ENCODE measurements at regions not wholly inside any gene's neighbourhood (a gene's known extent, or its start where the extent isn't known, plus 50 kb on each side); places are given as distances from the start of the nearest gene placed in this dataset.

- Histone ChIP-seq H4K20me1 (ENCODE audit: insufficient read depth) (no peaks in the 10 kb centered on the region), H3K4me2 (ENCODE audit: unreplicated experiment) (no peak overlapping the region), H3K27ac (no peak overlapping the region), H3F3A (ENCODE audit: insufficient read depth) (no peaks in the 10 kb centered on the region), H3K9ac (no peak overlapping the region), H3K4me1 (ENCODE audit: insufficient read depth) (no peaks in the 10 kb centered on the region), H3K27me3 (replicated peaks; ENCODE audit: insufficient read depth) (no peaks in the 10 kb centered on the region), H3K9me2 (ENCODE audit: insufficient read depth) (no peaks in the 10 kb centered on the region), H2AFZ (no peak overlapping the region), H3K79me2 (ENCODE audit: insufficient read depth) (no peaks in the 10 kb centered on the region), H3K36me3 (ENCODE audit: low read depth) (no peaks in the 10 kb centered on the region), H3K9me3 (ENCODE audit: low read depth) (no peaks in the 10 kb centered on the region), H3K4me3 (no peak overlapping the region)
- no peak for DNase-seq
- WGBS, 2 experiments (ENCODE audit: low coverage in 1 of 2, low lambda C conversion rate in 2 of 2, missing lambda C conversion rate in 2 of 2) = 59 to 64% methylated on average over 9 of the region's 9 CpGs
- TF ChIP-seq EZH2phosphoT487 (IDR thresholded peaks at IDR 0.05; ENCODE audit: insufficient read depth, low read depth) (no peak), EZH2 (IDR thresholded peaks at IDR 0.05; ENCODE audit: insufficient read depth, poor library complexity, severe bottlenecking) (no peak)
- in situ Hi-C loops (cut with MboI) = no loop called here
Observed at GRCh38 chr12:107826276-107826675, 51.8 kb downstream of the ASCL4 start.

DNA sequence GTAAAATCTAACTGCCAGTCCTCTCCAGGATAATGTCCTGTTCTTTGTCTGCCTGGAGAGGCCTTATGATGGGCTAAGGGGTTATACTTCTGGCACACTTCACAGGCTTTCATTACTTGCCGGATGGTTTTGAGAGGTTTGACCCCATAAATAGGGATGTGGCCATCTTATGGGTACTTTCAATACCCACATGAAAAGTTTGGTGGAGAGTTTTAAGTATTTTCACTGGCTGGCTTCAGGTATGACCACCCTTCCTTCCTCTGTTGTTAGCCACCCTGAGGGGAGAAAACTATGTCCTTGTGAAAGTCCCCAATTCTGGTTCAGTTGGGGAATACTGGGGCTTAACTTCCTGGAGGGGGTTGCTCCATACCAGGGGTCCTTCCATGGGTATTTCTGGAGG, 54.8 kb downstream of the ASCL4 start:
- Histone ChIP-seq H3K36me3 (ENCODE audit: low read depth) (no peaks in the 10 kb centered on the region), H3K4me3 (no peak overlapping the region), H3K4me2 (ENCODE audit: unreplicated experiment) (no peak overlapping the region), H3K79me2 (ENCODE audit: insufficient read depth) (no peaks in the 10 kb centered on the region), H3K27ac (no peak overlapping the region), H3F3A (ENCODE audit: insufficient read depth) (no peaks in the 10 kb centered on the region), H3K4me1 (ENCODE audit: insufficient read depth) (no peaks in the 10 kb centered on the region), H3K9me2 (ENCODE audit: insufficient read depth) (no peaks in the 10 kb centered on the region), H2AFZ (no peak overlapping the region), H4K20me1 (ENCODE audit: insufficient read depth) (no peaks in the 10 kb centered on the region), H3K9me3 (ENCODE audit: low read depth) (no peaks in the 10 kb centered on the region), H3K9ac (no peak overlapping the region), H3K27me3 (replicated peaks; ENCODE audit: insufficient read depth) (no peaks in the 10 kb centered on the region; the same call in 1 of the 2 replicates)
- TF ChIP-seq EZH2 (IDR thresholded peaks at IDR 0.05; ENCODE audit: insufficient read depth, poor library complexity, severe bottlenecking) (no peak), EZH2phosphoT487 (IDR thresholded peaks at IDR 0.05; ENCODE audit: insufficient read depth, low read depth) (no peak)
- 77 to 82% methylated on average over 1 of the region's 1 CpG for WGBS, 2 experiments (ENCODE audit: low coverage in 1 of 2, low lambda C conversion rate in 2 of 2, missing lambda C conversion rate in 2 of 2)
- in situ Hi-C loops (cut with MboI) = no loop called here
- no peak for DNase-seq

GRCh38 chr12:107832441-107832840, 57.9 kb downstream of the ASCL4 start:
- no peak overlapping the region for H3K4me2 ChIP-seq (ENCODE audit: unreplicated experiment)
- in situ Hi-C loops (cut with MboI) = no loop called here
- TF ChIP-seq EZH2 (IDR thresholded peaks at IDR 0.05; ENCODE audit: insufficient read depth, poor library complexity, severe bottlenecking) = no peak
- no peak for TF ChIP-seq EZH2phosphoT487 (IDR thresholded peaks at IDR 0.05; ENCODE audit: insufficient read depth, low read depth)
- DNase-seq = no peak
- whole genome bisulfite sequencing, 2 experiments (ENCODE audit: low coverage in 1 of 2, low lambda C conversion rate in 2 of 2, missing lambda C conversion rate in 2 of 2) = 7% methylated on average over 4 of the region's 4 CpGs
- H3K4me3 ChIP-seq = no peak overlapping the region
- H3K9me3 ChIP-seq (ENCODE audit: low read depth) = no peaks in the 10 kb centered on the region
- H3K9ac ChIP-seq = no peak overlapping the region
- H3K27me3 ChIP-seq (replicated peaks; ENCODE audit: insufficient read depth) = peaks cover 4% of the 10 kb centered on the region
- H4K20me1 ChIP-seq (ENCODE audit: insufficient read depth) = no peaks in the 10 kb centered on the region
- no peaks in the 10 kb centered on the region for H3K79me2 ChIP-seq (ENCODE audit: insufficient read depth)
- H3K9me2 ChIP-seq (ENCODE audit: insufficient read depth) = no peaks in the 10 kb centered on the region
- no peak overlapping the region for H3K27ac ChIP-seq
- no peaks in the 10 kb centered on the region for H3F3A ChIP-seq (ENCODE audit: insufficient read depth)
- no peak overlapping the region for H2AFZ ChIP-seq
- no peaks in the 10 kb centered on the region for H3K4me1 ChIP-seq (ENCODE audit: insufficient read depth)
- no peaks in the 10 kb centered on the region for H3K36me3 ChIP-seq (ENCODE audit: low read depth)

DNA sequence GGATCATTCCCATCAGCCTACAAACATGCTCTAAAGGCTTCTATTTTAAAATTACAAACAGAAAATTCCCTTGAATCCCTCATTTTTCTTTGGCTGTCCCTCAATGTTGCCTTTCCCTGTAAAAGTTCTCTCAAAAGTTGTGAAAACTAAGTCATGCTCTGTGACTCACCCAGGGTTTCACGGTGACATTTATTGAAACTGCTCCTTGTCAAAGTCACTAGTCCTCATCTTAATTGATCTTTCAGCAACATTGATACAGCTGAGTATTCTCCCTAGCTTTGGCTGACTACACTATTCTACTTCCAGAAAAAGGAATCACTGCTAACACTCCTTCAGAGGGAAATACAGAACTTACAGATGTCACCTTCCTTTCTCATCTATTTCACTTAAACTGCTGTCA, 65.7 kb downstream of the ASCL4 start:
- Histone ChIP-seq H3K9ac (no peak overlapping the region), H3K27ac (no peak overlapping the region), H3K4me1 (ENCODE audit: insufficient read depth) (no peaks in the 10 kb centered on the region), H3K79me2 (ENCODE audit: insufficient read depth) (no peaks in the 10 kb centered on the region), H3K36me3 (ENCODE audit: low read depth) (no peaks in the 10 kb centered on the region), H2AFZ (no peak overlapping the region), H3K4me3 (no peak overlapping the region), H3F3A (ENCODE audit: insufficient read depth) (no peaks in the 10 kb centered on the region), H3K4me2 (ENCODE audit: unreplicated experiment) (no peak overlapping the region), H4K20me1 (ENCODE audit: insufficient read depth) (no peaks in the 10 kb centered on the region), H3K9me2 (ENCODE audit: insufficient read depth) (no peaks in the 10 kb centered on the region), H3K27me3 (replicated peaks; ENCODE audit: insufficient read depth) (peaks cover 24% of the 10 kb centered on the region), H3K9me3 (ENCODE audit: low read depth) (no peaks in the 10 kb centered on the region)
- 26 to 40% methylated on average over 1 of the region's 1 CpG for WGBS, 2 experiments (ENCODE audit: low coverage in 1 of 2, low lambda C conversion rate in 2 of 2, missing lambda C conversion rate in 2 of 2)
- TF ChIP-seq EZH2 (IDR thresholded peaks at IDR 0.05; ENCODE audit: insufficient read depth, poor library complexity, severe bottlenecking) = no peak
- in situ Hi-C loops (cut with MboI) = no loop called here
- DNase-seq = no peak

Data from GM23248 (cell line).